Activated CD4-positive, alpha-beta T cell treated with anti-CD3 and anti-CD28 coated beads for 36 hours (primary cell): ENCODE measurements at regions not wholly inside any gene's neighbourhood (a gene's known extent, or its start where the extent isn't known, plus 50 kb on each side); places are given as distances from the start of the nearest gene placed in this dataset.

Source experiments
- ATAC-seq: fragments of 200-7000 bp; cut with Tn5 transposase; one replicate; pipeline ENCODE4 v1.10.0; 2021; ENCODE audit warnings: mild to moderate bottlenecking, moderate library complexity
- CTCF ChIA-PET: fragments of 350-600 bp; sonication (Branson Sonifier 250); formaldehyde crosslinking; loops from one replicate; lab custom pipeline; 2021; ENCODE audit warnings: antibody characterized with exemption; lab: Charles Lee
- POLR2A ChIA-PET: fragments of 350-600 bp; sonication (Branson Sonifier 250); formaldehyde crosslinking; loops from one replicate; lab custom pipeline; 2021; ENCODE audit warnings: antibody characterized with exemption, inconsistent platforms; lab: Charles Lee
- DNase-seq: peaks from one replicate; pipeline ENCODE4 v3.0.0-alpha.2; 2020
- H3K27ac Mint-ChIP-seq: one replicate; pipeline ENCODE4 v1.8.0; 2021; ENCODE audit warnings: mixed read lengths
- H3K27me3 Mint-ChIP-seq: one replicate; pipeline ENCODE4 v1.8.0; 2021; ENCODE audit warnings: mixed read lengths
- H3K36me3 Mint-ChIP-seq: one replicate; pipeline ENCODE4 v1.8.0; 2021; ENCODE audit warnings: low read depth, mixed read lengths
- H3K4me1 Mint-ChIP-seq: one replicate; pipeline ENCODE4 v1.8.0; 2021; ENCODE audit warnings: mixed read lengths
- H3K4me3 Mint-ChIP-seq: one replicate; pipeline ENCODE4 v1.8.0; 2021; ENCODE audit warnings: mild to moderate bottlenecking, moderate library complexity, mixed read lengths
- H3K9me3 Mint-ChIP-seq: one replicate; pipeline ENCODE4 v1.8.0; 2021; ENCODE audit warnings: low read depth, mixed read lengths
- intact Hi-C, 2 experiments: fragments of 100-400 bp; cut with DNase I in 1 of 2; cut with micrococcal nuclease in 1 of 2; formaldehyde crosslinking; loops; one replicate each; pipeline versions ENCODE4 v1.14.2 to v1.15.1; 2022 to 2024; cut with DNase I, micrococcal nuclease

DNA sequence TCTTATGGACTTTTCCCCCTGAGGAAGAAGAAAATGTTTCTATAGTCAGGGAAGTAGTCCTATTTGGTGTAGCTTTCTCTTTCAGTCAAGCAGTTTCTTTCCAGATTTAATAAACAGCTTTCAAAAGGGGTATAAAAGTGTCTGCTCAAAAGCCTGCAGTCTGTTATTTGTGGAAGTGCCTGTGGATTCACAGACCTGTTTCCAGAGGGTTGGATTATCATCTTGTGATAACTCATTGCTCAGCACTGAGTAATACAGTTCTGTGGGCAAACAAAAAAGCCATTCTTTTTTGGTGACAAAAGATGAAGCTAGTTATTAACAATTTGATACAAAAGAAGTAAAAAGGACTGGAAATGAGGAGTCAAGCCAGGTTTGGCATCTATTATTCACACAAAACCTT, 358.2 kb upstream of the ID4 start:
- no peak for ATAC-seq
- no peaks in the 10 kb centered on the region for H3K27me3 Mint-ChIP-seq
- no peaks in the 10 kb centered on the region for H3K4me1 Mint-ChIP-seq
- no peak overlapping the region for H3K4me3 Mint-ChIP-seq
- ChIA-PET POLR2A (no interaction called here), CTCF (no interaction called here)
- H3K27ac Mint-ChIP-seq: no peak overlapping the region
- intact Hi-C loops: no loop called here
- peaks cover 1% of the 10 kb centered on the region for H3K9me3 Mint-ChIP-seq
- DNase-seq: no peak
- H3K36me3 Mint-ChIP-seq: no peaks in the 10 kb centered on the region

DNA sequence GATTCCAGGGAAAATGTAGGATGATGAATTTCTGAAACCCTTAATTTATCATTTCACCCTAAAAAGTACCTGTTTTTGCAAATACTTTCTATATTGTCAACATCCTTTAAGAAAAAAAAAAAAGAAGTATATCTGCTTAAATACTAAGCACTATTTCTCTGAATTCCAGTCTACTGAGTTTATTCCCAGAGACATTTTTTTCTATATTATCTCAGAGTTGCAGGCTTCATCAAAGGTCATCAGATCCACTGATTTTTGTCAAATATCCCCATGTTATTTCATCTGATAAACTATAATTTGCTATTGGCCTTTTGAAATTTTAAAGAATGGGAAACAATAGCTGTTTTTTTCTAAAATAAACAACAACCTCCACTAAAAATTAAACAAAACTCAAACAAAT, 357.6 kb upstream of the ID4 start:
- H3K9me3 Mint-ChIP-seq: peaks cover 2% of the 10 kb centered on the region
- intact Hi-C loops: no loop called here
- no peak for ATAC-seq

GRCh38 chr6:19492636-19493405, 344.3 kb upstream of the ID4 start:
- intact Hi-C loops: no loop called here
- no peak overlapping the region for H3K4me3 Mint-ChIP-seq

More for the DNA sequence above, 357.6 kb upstream of the ID4 start:
- DNase-seq: no peak
- POLR2A ChIA-PET: no interaction called here
- CTCF ChIA-PET: no interaction called here
- Mint-ChIP-seq H3K4me3 (no peak overlapping the region), H3K27me3 (no peaks in the 10 kb centered on the region), H3K27ac (no peak overlapping the region), H3K4me1 (no peaks in the 10 kb centered on the region), H3K36me3 (no peaks in the 10 kb centered on the region)

DNA sequence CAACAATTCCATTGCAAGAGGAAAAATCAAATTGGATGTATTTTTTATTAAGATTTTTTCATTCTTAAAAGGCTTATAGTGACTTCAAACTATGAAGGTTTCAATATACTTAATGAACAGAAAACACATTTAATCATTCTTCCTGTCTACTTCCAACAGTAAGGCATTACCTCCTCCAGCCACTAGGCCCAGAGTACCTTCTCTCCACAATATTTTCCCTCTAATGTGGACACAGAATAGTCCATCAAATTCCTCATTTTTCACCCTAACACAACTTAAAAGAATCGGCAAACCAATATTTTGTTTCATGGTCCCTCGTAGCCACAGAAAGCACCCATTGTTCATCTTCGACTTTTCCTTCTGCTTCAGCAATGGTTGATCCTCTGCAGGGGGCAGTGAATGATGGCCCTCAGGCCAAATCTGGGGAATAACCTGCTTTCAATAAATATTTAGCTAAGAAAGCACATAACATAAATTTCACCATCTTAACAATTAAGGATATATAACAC, 335.4 kb upstream of the ID4 start:
- no peak for ATAC-seq
- no peak for DNase-seq
- H3K27ac Mint-ChIP-seq: no peak overlapping the region
- H3K4me3 Mint-ChIP-seq: no peak overlapping the region
- peaks cover 25% of the 10 kb centered on the region for H3K9me3 Mint-ChIP-seq
- no peaks in the 10 kb centered on the region for H3K4me1 Mint-ChIP-seq
- H3K27me3 Mint-ChIP-seq: no peaks in the 10 kb centered on the region
- ChIA-PET CTCF (no interaction called here), POLR2A (no interaction called here)
- intact Hi-C loops: no loop called here
- no peaks in the 10 kb centered on the region for H3K36me3 Mint-ChIP-seq

More at GRCh38 chr6:19492636-19493405, 344.3 kb upstream of the ID4 start:
- peaks cover 2% of the 10 kb centered on the region for H3K36me3 Mint-ChIP-seq
- ATAC-seq: no peak
- ChIA-PET POLR2A (interaction anchor here (1.3 kb wide), 1 partner anchor 347 kb away, joined by 4 read pairs; no protein-coding TSS in a partner anchor), CTCF (no interaction called here)
- H3K4me1 Mint-ChIP-seq: no peaks in the 10 kb centered on the region
- no peak for DNase-seq
- no peak overlapping the region for H3K27ac Mint-ChIP-seq
- H3K27me3 Mint-ChIP-seq: no peaks in the 10 kb centered on the region
- H3K9me3 Mint-ChIP-seq: peaks cover 2% of the 10 kb centered on the region

- ATAC-seq (no peak), DNase-seq (no peak)
- Mint-ChIP-seq H3K9me3 (peaks cover 29% of the 10 kb centered on the region), H3K4me1 (no peaks in the 10 kb centered on the region), H3K27ac (no peak overlapping the region), H3K27me3 (no peaks in the 10 kb centered on the region), H3K36me3 (no peaks in the 10 kb centered on the region), H3K4me3 (no peak overlapping the region)
- CTCF ChIA-PET: no interaction called here
- POLR2A ChIA-PET: no interaction called here
- intact Hi-C loops: no loop called here
Observed at GRCh38 chr6:19502301-19502700, 334.9 kb upstream of the ID4 start.

- Mint-ChIP-seq H3K9me3 (peaks cover 22% of the 10 kb centered on the region), H3K27ac (no peak overlapping the region), H3K4me1 (no peaks in the 10 kb centered on the region), H3K4me3 (no peak overlapping the region), H3K27me3 (no peaks in the 10 kb centered on the region), H3K36me3 (no peaks in the 10 kb centered on the region)
- DNase-seq (no peak), ATAC-seq (no peak)
- ChIA-PET CTCF (no interaction called here), POLR2A (no interaction called here)
- intact Hi-C loops: no loop called here
Observed at GRCh38 chr6:19515939-19516338, 321.2 kb upstream of the ID4 start.

DNA sequence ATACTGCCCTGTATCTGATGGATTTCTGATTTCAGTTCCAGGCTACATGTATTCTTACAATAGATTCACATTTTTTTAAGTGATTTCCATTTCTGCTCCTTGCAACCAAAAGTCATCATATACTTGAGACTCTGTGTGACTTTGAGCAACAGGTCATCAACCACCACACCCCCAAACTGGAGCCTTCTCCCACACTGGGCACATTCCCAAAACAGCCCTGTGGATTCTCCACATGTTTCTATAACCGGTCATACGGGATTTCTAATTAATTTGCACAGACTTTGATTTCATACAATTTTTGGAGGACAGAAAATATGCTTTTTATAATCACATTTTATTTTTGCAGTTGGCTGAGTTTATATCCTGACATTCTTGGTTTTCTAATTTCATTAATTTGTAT, 317.2 kb upstream of the ID4 start:
- H3K9me3 Mint-ChIP-seq: peaks cover 6% of the 10 kb centered on the region
- H3K36me3 Mint-ChIP-seq: no peaks in the 10 kb centered on the region
- no peak overlapping the region for H3K4me3 Mint-ChIP-seq
- ChIA-PET CTCF (no interaction called here), POLR2A (no interaction called here)
- intact Hi-C loops: no loop called here
- H3K27me3 Mint-ChIP-seq: no peaks in the 10 kb centered on the region
- DNase-seq (no peak), ATAC-seq (no peak)
- no peaks in the 10 kb centered on the region for H3K4me1 Mint-ChIP-seq
- H3K27ac Mint-ChIP-seq: no peak overlapping the region

GRCh38 chr6:19524366-19525186, 312.6 kb upstream of the ID4 start:
- ChIA-PET CTCF (no interaction called here), POLR2A (no interaction called here)
- no peaks in the 10 kb centered on the region for H3K9me3 Mint-ChIP-seq
- no peaks in the 10 kb centered on the region for H3K27me3 Mint-ChIP-seq
- DNase-seq: no peak
- ATAC-seq: no peak
- no peak overlapping the region for H3K27ac Mint-ChIP-seq
- H3K4me3 Mint-ChIP-seq: no peak overlapping the region
- H3K36me3 Mint-ChIP-seq: no peaks in the 10 kb centered on the region
- intact Hi-C loops: no loop called here
- no peaks in the 10 kb centered on the region for H3K4me1 Mint-ChIP-seq

DNA sequence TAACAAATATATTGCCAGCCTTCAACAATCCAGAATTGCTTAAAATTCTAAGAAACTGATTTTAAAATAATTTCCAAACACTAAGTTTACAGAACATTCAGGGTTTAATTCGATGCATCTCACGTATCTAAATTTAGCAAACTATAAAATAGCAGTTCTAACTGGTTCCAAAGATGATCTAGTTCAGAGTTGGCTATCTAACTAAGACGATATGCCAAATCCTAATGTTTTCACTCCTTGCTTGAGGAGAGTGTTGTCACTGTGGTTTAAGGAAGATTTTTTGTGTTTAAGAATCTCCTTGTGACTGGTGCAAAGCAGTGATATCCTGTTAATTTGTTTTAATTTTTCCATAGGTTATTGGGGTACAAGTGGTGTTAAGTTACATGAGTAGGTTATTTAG, 311.5 kb upstream of the ID4 start:
- intact Hi-C loops: no loop called here
- ATAC-seq: no peak
- Mint-ChIP-seq H3K36me3 (no peaks in the 10 kb centered on the region), H3K27ac (no peak overlapping the region), H3K9me3 (no peaks in the 10 kb centered on the region), H3K4me3 (no peak overlapping the region), H3K4me1 (no peaks in the 10 kb centered on the region), H3K27me3 (no peaks in the 10 kb centered on the region)
- ChIA-PET CTCF (no interaction called here), POLR2A (no interaction called here)
- no peak for DNase-seq

DNA sequence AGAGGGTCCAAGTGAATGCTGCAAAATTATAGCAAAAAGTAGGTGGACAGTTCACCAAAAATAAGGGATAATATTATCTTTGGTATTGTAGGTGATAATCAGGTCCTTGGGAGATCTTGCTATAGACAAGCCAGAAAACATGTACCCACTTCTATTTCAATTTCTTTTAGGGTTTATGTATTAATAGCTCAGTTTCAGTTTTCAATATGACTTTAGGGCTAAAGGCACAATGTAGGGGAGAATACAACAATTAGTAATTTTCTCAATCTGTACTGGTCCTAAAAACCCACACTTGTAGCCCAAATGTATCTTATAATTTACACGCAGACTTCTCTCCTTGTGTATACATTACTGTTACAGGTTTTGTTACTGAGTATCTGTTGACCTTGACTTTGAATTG, 307.0 kb upstream of the ID4 start:
- H3K4me1 Mint-ChIP-seq: no peaks in the 10 kb centered on the region
- intact Hi-C loops: no loop called here
- ATAC-seq (no peak), DNase-seq (no peak)
- H3K9me3 Mint-ChIP-seq: no peaks in the 10 kb centered on the region
- POLR2A ChIA-PET: no interaction called here
- H3K36me3 Mint-ChIP-seq: no peaks in the 10 kb centered on the region
- no peak overlapping the region for H3K4me3 Mint-ChIP-seq
- H3K27ac Mint-ChIP-seq: no peak overlapping the region
- H3K27me3 Mint-ChIP-seq: no peaks in the 10 kb centered on the region
- CTCF ChIA-PET: no interaction called here

DNA sequence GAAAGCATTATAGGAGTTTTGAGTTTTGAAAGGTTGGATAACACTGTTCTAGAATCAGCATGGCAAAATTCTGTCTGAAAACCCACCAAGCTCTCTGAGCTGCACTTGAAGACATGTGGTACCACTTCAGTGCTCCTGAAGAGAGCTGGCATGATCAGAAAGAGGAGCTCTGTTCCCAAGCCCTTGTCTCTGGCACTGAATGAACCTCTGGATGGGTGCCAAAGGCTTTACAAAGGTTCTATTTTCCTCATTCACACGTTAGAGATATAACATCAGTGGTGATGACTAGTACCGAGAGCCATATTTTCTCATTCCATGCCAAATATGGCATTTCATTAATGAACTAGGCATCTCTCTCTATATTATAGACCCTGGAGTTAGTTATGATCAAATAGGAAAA, 301.8 kb upstream of the ID4 start:
- CTCF ChIA-PET: no interaction called here
- intact Hi-C loops: no loop called here
- no peaks in the 10 kb centered on the region for H3K27me3 Mint-ChIP-seq
- no peaks in the 10 kb centered on the region for H3K4me1 Mint-ChIP-seq
- ATAC-seq (no peak), DNase-seq (no peak)
- no peak overlapping the region for H3K27ac Mint-ChIP-seq
- no peaks in the 10 kb centered on the region for H3K36me3 Mint-ChIP-seq
- POLR2A ChIA-PET: no interaction called here
- H3K9me3 Mint-ChIP-seq: peaks cover 3% of the 10 kb centered on the region
- H3K4me3 Mint-ChIP-seq: no peak overlapping the region

DNA sequence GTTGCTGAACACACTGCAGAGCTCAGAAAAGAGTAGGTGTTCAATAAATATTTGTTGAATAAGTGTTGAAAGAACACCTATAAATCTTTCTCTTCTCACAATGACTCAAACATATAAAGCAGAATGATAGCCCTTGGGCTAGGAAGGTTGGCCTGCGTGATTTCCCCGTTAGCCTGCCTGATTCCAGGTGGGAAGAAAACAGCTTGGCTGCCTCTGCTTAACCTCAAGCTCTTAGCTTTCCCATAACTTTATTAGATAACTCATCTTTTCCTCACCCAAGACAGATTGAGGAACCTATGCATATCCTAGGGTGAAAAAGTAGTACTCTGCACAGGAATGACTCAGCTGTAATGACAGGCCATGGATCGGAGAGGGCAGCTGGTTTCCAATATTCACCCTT, 300.3 kb upstream of the ID4 start:
- no peak overlapping the region for H3K4me3 Mint-ChIP-seq
- no peaks in the 10 kb centered on the region for H3K4me1 Mint-ChIP-seq
- no peaks in the 10 kb centered on the region for H3K27me3 Mint-ChIP-seq
- intact Hi-C loops: no loop called here
- no peak for ATAC-seq
- H3K9me3 Mint-ChIP-seq: peaks cover 3% of the 10 kb centered on the region
- CTCF ChIA-PET: no interaction called here
- H3K27ac Mint-ChIP-seq: no peak overlapping the region
- no peak for DNase-seq
- POLR2A ChIA-PET: interaction anchor here (0.6 kb wide), 1 partner anchor 1694 kb away, joined by 5 read pairs; no protein-coding TSS in a partner anchor
- no peaks in the 10 kb centered on the region for H3K36me3 Mint-ChIP-seq
